GM12878 (cell line): ENCODE measurements at regions not wholly inside any gene's neighbourhood (a gene's known extent, or its start where the extent isn't known, plus 50 kb on each side); places are given as distances from the start of the nearest gene placed in this dataset.

Source experiments
- ATAC-seq: fragments of 200-7000 bp; cut with Tn5 transposase; 3 replicates; pipeline ENCODE4 v1.9.1; 2020; ENCODE audit warnings: mild to moderate bottlenecking, moderate library complexity
- BruUV-seq: library from RNA; stranded (reverse); fragments of 400-500 nt; replicated peaks from 2 replicates; lab custom pipeline; 2021; lab: Mats Ljungman, UMichigan
- CTCF ChIA-PET: fragments of 300-600 bp; sonication (Branson Sonifier 250); formaldehyde crosslinking; extraction: SDS; loops from one replicate; lab custom pipeline; 2021; ENCODE audit warnings: inconsistent platforms; lab: Yijun Ruan, JAX
- POLR2A ChIA-PET: fragments of 350-600 bp; formaldehyde crosslinking; extraction: SDS; loops from one replicate; lab custom pipeline; 2021; ENCODE audit warnings: inconsistent platforms; lab: Charles Lee
- RAD21 ChIA-PET: fragments of 300-600 bp; sonication (Branson Sonifier 250); formaldehyde crosslinking; loops from one replicate; lab custom pipeline; 2023; ENCODE audit warnings: antibody characterized with exemption; ENCODE audit not compliant: unreplicated experiment; lab: Charles Lee
- SMC1A ChIA-PET: fragments of 300-600 bp; sonication (Branson Sonifier 250); formaldehyde crosslinking; loops from one replicate; lab custom pipeline; 2023; ENCODE audit not compliant: unreplicated experiment, uncharacterized antibody; lab: Charles Lee
- DNase-seq: peaks from one replicate; pipeline ENCODE4 v3.0.0-alpha.2; 2011; ENCODE audit warnings: low read depth, low spot score
- FAIRE-seq: peaks from 3 replicates; lab custom pipeline; 2011; peaks lifted over from hg19 to GRCh38; lab: Jason Lieb, UNC
- H2AFZ ChIP-seq: 2 replicates; pipeline ENCODE4 v1.6.0; 2011; ENCODE audit warnings: low read depth, low read length, control low read depth; ENCODE audit not compliant: control insufficient read depth
- H3K27ac ChIP-seq: 2 replicates; pipeline ENCODE4 v1.5.1; 2011; ENCODE audit warnings: control low read depth; ENCODE audit not compliant: control insufficient read depth, insufficient read depth
- H3K27me3 ChIP-seq, 2 experiments: replicated peaks in 1 of 2; 2 replicates each; pipeline versions ENCODE4 v1.6.0 to v1.6.1; 2011; ENCODE audit warnings: low read length in 1 of 2; ENCODE audit not compliant: control insufficient read depth in 2 of 2, insufficient read depth in 2 of 2
- H3K36me3 ChIP-seq, 2 experiments: 2 replicates each; pipeline ENCODE4 v1.5.1; 2011; ENCODE audit warnings: low read length in 1 of 2; ENCODE audit not compliant: control insufficient read depth in 2 of 2, insufficient read depth in 2 of 2
- H3K4me1 ChIP-seq: 2 replicates; pipeline ENCODE4 v1.6.1; 2011; ENCODE audit warnings: mild to moderate bottlenecking, low read length, moderate library complexity, mixed read lengths; ENCODE audit not compliant: control insufficient read depth, insufficient read depth
- H3K4me2 ChIP-seq: 2 replicates; pipeline ENCODE4 v1.6.0; 2011; ENCODE audit warnings: control low read depth; ENCODE audit not compliant: control insufficient read depth, insufficient read depth
- H3K4me3 ChIP-seq: fragments of 200-600 bp; sonication (generic); 2 replicates; pipeline ENCODE4 v1.5.1; 2016
- H3K79me2 ChIP-seq: 2 replicates; pipeline ENCODE4 v1.6.0; 2011; ENCODE audit warnings: low read length; ENCODE audit not compliant: control insufficient read depth, insufficient read depth
- H3K9ac ChIP-seq: 2 replicates; pipeline ENCODE4 v1.8.0; 2011; ENCODE audit warnings: low read length, control low read depth, mixed read lengths; ENCODE audit not compliant: control insufficient read depth, insufficient read depth
- H3K9me3 ChIP-seq: replicated peaks from 3 replicates; pipeline ENCODE4 v1.5.1; 2011; ENCODE audit warnings: mild to moderate bottlenecking, low read length; ENCODE audit not compliant: control insufficient read depth, insufficient read depth
- H4K20me1 ChIP-seq: 2 replicates; pipeline ENCODE4 v1.6.0; 2011; ENCODE audit not compliant: control insufficient read depth, insufficient read depth
- ATF7 ChIP-seq: fragments of 450-650 bp; IDR thresholded peaks from 2 replicates; pipeline ENCODE4 v1.6.1; 2016; ENCODE audit warnings: low read depth, mild to moderate bottlenecking
- BACH1 ChIP-seq: fragments of 450-650 bp; IDR thresholded peaks from 2 replicates; pipeline ENCODE4 v1.6.1; 2017; ENCODE audit warnings: mild to moderate bottlenecking, borderline replicate concordance
- BMI1 ChIP-seq: fragments of 450-650 bp; IDR thresholded peaks from 2 replicates; pipeline ENCODE4 v1.6.1; 2016; ENCODE audit warnings: mild to moderate bottlenecking, moderate library complexity, borderline replicate concordance
- BRCA1 ChIP-seq: IDR thresholded peaks from 2 replicates; pipeline ENCODE4 v1.6.1; 2011; ENCODE audit warnings: low read depth, low read length, improper control_type of control experiment
- CHD1 ChIP-seq: IDR thresholded peaks from 2 replicates; pipeline ENCODE4 v1.6.1; 2012; ENCODE audit warnings: low read depth, low read length, improper control_type of control experiment
- CHD4 ChIP-seq: fragments of 200-600 bp; sonication (generic); IDR thresholded peaks from 2 replicates; pipeline ENCODE4 v1.6.1; 2016; ENCODE audit warnings: mild to moderate bottlenecking
- EP300 ChIP-seq, 2 experiments: fragments of 150-350 bp in 1 of 2; IDR thresholded peaks; 2 replicates each; pipeline ENCODE4 v1.6.1; 2011 to 2012; ENCODE audit warnings: low read depth in 2 of 2, low read length in 2 of 2, borderline replicate concordance in 1 of 2, improper control_type of control experiment in 1 of 2, inconsistent platforms in 1 of 2; ENCODE audit not compliant: control insufficient read depth in 1 of 2
- FOXM1 ChIP-seq: IDR thresholded peaks from 2 replicates; pipeline ENCODE4 v1.6.1; 2012; ENCODE audit warnings: low read depth, mild to moderate bottlenecking, inconsistent platforms, low read length, moderate library complexity
- GATAD2B ChIP-seq: fragments of 450-650 bp; conservative IDR thresholded peaks from 2 replicates; pipeline ENCODE4 v1.6.1; 2017; ENCODE audit warnings: low read depth, mild to moderate bottlenecking, moderate library complexity
- MXI1 ChIP-seq: fragments of 150-350 bp; IDR thresholded peaks from 2 replicates; pipeline ENCODE4 v1.6.1; 2011; ENCODE audit warnings: low read depth, mild to moderate bottlenecking, inconsistent platforms, low read length, improper control_type of control experiment
- NBN ChIP-seq: fragments of 450-650 bp; IDR thresholded peaks from 2 replicates; pipeline ENCODE4 v1.6.1; 2016
- PRDM15 ChIP-seq: fragments of 450-650 bp; formaldehyde crosslinking; IDR thresholded peaks from 2 replicates; pipeline ENCODE4 v1.4.0; 2020; ENCODE audit warnings: mild to moderate bottlenecking, moderate library complexity
- SIX5 ChIP-seq: IDR thresholded peaks from 2 replicates; pipeline ENCODE4 v1.6.1; 2011; ENCODE audit warnings: mild to moderate bottlenecking, low read depth, low read length, moderate library complexity; ENCODE audit not compliant: severe bottlenecking
- SUZ12 ChIP-seq: fragments of 200-600 bp; sonication (generic); IDR thresholded peaks from one replicate; pipeline ENCODE4 v1.6.1; 2018; ENCODE audit warnings: antibody characterized with exemption, mild to moderate bottlenecking; ENCODE audit not compliant: unreplicated experiment
- TAF1 ChIP-seq: IDR thresholded peaks from 2 replicates; pipeline ENCODE4 v1.6.1; 2011; ENCODE audit warnings: mild to moderate bottlenecking, low read depth, low read length, borderline replicate concordance
- YY1 ChIP-seq: IDR thresholded peaks from 2 replicates; pipeline ENCODE4 v1.6.1; 2011; ENCODE audit warnings: low read depth, mild to moderate bottlenecking, low read length
- ZNF24 ChIP-seq: fragments of 450-650 bp; IDR thresholded peaks from 2 replicates; pipeline ENCODE4 v1.6.1; 2017; ENCODE audit warnings: antibody characterized with exemption, mild to moderate bottlenecking
- ZNF592 ChIP-seq: fragments of 450-650 bp; IDR thresholded peaks from 2 replicates; pipeline ENCODE4 v1.6.1; 2017; ENCODE audit warnings: mild to moderate bottlenecking, moderate library complexity
- WGBS: methylation state at CpG from one replicate; pipeline ENCODE4 v1.1.6; 2016; ENCODE audit warnings: low lambda C conversion rate; ENCODE audit not compliant: insufficient replicate concordance, insufficient coverage; ENCODE audit errors: missing lambda C conversion rate; 5-methylcytosine and 5-hydroxymethylcytosine counted together
- in situ Hi-C: fragments of 300-500 bp; cut with MboI; formaldehyde crosslinking; loops from 9 replicates; pipeline ENCODE4 v1.14.3; 2018; ENCODE audit warnings: mixed read lengths
- intact Hi-C: fragments of 100-400 bp; cut with micrococcal nuclease; formaldehyde crosslinking; loops from one replicate; pipeline ENCODE4 v1.14.2; 2022; ENCODE audit not compliant: unreplicated experiment

- H3K36me3 ChIP-seq, result no peaks in the 10 kb centered on the region
- H4K20me1 ChIP-seq, result no peaks in the 10 kb centered on the region
- POLR2A ChIA-PET, result no interaction called here
- no peak overlapping the region for H3K9ac ChIP-seq
- in situ Hi-C loops (no loop called here), intact Hi-C loops (no loop called here)
- BruUV-seq, result no TSS peak
- no peaks in the 10 kb centered on the region for H3K27me3 ChIP-seq
- no peak overlapping the region for H3K4me3 ChIP-seq
- no peak for DNase-seq
- no peak overlapping the region for H3K27ac ChIP-seq
- RAD21 ChIA-PET, result no interaction called here
- FAIRE-seq, result no peak
- H3K4me1 ChIP-seq, result no peaks in the 10 kb centered on the region
- no peaks in the 10 kb centered on the region for H3K9me3 ChIP-seq
- H3K4me2 ChIP-seq, result no peak overlapping the region
- H2AFZ ChIP-seq, result no peak overlapping the region
- H3K79me2 ChIP-seq, result no peaks in the 10 kb centered on the region
- SMC1A ChIA-PET, result no interaction called here
- no peak for ATAC-seq
- WGBS, result 28% methylated on average over 4 of the region's 4 CpGs
- TF ChIP-seq ZNF24, result no peak
- no peak for TF ChIP-seq ATF7
- no peak for TF ChIP-seq CHD4
- no peak for TF ChIP-seq BMI1
- TF ChIP-seq ZNF592, result no peak
- no peak for TF ChIP-seq MXI1
- no peak for TF ChIP-seq NBN
- no peak for TF ChIP-seq SUZ12
- no peak for TF ChIP-seq GATAD2B
- no peak for TF ChIP-seq TAF1
- no peak for TF ChIP-seq SIX5
- no peak for TF ChIP-seq PRDM15 (CRISPR knock-in tag)
- no peak for TF ChIP-seq BRCA1
- no peak for TF ChIP-seq BACH1
- no peak for TF ChIP-seq CHD1
- no peak for TF ChIP-seq YY1
- no peak for TF ChIP-seq EP300 (IDR thresholded peaks at IDR 0.05; ENCODE audit: borderline replicate concordance in 1 of 2, control insufficient read depth in 1 of 2, low read depth in 2 of 2, low read length in 2 of 2)
- no peak for TF ChIP-seq FOXM1
- TF ChIP-seq, all 136 proteins: peak for 0
- CTCF ChIA-PET, result no interaction called here
Observed at GRCh38 chr3:111285694-111286093, 214.1 kb downstream of the NECTIN3 start.
